GM19193 (cell line): ENCODE measurements at regions not wholly inside any gene's neighbourhood (a gene's known extent, or its start where the extent isn't known, plus 50 kb on each side); places are given as distances from the start of the nearest gene placed in this dataset.

Experiments
- POLR2A ChIP-seq: IDR thresholded peaks from 4 replicates; pipeline ENCODE4 v1.6.1; 2011; ENCODE audit not compliant: insufficient read depth, insufficient read length; ENCODE audit errors: extremely low read depth

DNA sequence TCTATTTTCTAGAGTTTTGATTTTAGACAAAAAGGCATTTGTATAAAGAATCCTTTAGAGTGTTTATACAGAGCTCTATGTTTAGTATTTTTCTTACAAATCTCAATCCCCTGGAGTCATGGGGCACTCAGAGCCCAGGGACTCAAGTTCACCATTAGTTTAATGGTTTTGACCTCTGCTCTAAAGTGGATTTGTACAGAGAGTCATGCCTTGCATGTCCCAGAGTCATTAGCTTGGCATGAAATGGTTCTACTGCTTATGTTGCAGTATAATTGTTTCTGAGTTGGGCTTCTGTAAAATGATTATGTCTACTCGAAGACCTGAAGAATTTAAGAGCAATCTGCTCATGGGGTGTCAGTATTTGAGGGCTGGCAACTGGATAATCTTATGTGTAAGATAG lies 406.2 kb downstream of the DLEU7 start:
- no peak for TF ChIP-seq POLR2A

DNA sequence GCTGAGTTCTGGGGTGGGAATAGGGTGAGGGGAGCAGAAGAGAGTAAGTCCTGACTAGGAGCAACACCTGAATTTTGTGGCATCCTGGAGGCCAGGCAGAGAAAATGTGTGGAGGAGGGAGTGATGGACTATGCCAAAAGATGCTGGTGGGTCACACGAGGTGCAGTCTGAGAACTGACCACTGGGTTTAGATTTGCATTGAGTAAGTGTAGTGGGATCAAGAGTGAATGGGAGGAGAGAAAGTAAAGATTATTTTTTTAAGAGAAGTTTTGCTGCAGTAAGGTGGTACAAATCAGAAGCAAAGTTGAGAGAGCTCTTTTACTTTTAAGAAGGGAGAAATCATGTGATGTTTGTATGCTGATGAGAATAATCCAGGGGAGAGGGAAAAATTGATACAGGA lies 405.1 kb downstream of the DLEU7 start:
- no peak for TF ChIP-seq POLR2A

DNA sequence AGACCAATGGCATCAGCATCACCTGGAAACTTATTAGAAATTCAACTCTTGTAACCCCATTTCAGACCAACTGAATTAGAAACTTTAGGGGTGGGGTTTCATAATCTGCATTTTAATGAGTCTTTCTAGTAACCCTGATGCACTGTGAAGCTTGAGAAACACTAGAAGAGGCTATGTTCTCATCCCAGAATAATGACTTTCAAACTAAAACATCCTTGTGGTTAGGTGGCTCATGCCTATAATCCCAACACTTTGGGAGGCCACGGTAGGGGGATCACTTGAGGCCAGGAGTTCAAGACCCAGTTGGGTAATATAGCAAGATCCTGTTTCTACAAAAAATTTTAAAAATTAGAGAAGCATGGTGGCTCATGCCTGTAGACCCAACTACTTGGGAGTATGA lies 402.4 kb downstream of the DLEU7 start:
- no peak for TF ChIP-seq POLR2A

DNA sequence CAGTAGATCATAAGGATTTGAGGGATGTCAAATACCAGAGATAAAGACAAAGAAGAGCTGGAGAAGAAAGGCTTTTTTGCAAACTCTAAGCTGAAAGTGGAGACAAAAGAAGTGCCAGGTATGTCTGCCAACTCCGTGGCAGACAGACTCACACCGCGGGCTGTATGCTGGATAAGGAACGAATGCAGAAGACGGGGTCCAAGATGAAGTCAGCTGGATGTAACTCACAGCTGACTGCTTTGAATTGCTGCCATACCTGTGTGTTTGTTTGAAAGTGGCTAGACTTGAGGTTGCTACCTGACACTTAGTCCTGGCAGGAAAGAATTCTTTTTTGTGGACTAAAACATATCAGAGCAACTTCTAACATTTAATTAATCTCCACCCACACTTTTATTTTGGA lies 398.8 kb downstream of the DLEU7 start:
- no peak for TF ChIP-seq POLR2A

DNA sequence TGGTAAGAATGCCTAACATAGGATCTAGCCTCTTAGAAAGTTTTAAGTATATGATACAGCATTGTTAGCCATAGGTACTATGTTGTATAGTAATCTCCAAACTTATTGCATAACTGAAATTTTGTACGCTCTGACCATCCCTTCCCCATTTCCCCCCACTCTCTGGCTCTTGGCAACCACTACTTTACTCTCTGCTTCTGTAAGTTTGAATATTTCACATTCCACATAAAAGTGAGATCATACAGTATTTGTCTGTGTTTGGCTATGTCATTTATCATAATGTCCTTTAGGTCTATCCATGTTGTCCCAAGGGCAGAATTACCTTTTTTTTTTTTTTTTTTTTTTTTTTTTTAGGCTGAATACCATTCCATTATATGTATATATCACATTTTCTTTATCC lies 396.9 kb downstream of the DLEU7 start:
- no peak for TF ChIP-seq POLR2A

DNA sequence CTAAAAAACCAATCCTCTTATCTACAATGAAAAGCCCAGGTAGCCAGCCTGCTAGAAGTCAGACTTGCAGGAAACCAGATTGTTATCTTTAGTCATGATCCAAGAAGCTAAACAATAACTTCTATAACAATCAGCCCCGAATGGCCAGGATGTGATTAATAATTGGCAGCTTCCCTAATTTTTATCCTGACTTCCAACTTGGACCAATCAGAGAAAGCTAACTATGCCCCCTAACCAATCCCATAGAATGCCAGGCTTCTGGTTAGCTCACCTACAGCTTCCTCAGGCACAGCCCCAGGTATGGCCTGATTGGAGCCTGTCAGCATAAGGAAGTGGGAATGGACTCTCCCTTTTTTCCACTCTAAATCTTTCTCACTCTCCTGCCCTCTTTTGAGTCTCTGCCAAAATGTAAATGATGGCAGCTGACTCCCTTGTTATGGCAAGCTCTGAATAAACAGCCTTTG lies 394.9 kb downstream of the DLEU7 start:
- TF ChIP-seq POLR2A = no peak

DNA sequence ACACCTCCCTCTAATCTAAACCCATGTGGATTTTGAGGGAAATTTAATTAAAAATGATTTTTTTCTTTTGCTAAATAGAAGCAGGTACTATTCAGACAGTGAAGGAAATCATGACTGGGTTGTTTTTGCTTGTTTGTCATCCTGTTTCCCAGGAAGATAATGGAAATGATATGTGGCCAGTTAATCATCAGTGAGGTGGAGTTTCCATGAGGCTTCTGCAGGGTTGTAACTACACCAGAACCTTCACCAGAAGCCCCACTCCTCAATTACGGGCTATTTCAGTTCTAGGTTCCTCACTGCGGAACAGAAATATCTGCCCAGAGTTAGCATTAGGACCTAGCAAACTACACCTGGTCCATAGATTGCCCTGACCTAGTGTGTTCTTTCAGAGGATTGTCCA lies 394.0 kb downstream of the DLEU7 start:
- no peak for TF ChIP-seq POLR2A

DNA sequence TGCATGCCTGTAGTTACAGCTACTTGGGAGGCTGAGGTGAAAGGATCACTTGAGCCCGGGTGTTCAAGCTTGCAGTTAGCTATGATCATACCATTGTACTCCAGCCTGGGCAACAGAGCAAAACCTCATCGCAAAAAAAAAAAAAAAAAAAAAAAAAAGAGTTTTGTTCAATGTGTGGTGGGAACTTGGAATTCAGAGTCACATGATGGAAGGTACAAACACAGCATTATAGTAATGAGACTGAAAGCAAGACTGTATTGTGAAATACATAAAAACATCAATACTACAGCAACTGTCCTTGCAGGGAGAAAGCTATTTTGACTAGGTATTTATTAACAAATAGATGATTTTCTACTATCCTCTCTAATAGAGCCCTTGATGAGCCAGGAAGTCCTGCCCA lies 393.2 kb downstream of the DLEU7 start:
- TF ChIP-seq POLR2A = no peak

DNA sequence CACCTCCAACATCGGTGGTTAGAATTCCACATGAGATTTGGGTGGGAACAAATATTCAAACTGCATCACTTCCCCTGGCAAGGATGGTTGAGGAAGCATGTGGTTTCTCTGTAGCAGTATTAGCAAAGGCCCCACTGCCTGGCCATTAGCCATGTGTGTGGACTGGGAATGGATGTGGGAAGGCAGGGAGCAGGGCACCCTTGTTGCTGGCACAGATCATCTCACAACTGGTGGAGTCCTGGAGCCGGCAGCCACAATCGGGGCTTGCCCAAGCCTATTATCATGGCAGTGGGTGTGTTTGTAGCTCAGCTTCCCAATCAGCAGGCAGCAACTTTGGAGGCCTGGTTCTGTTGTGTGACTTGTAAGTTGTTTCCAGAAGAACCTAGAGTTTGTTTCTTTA lies 391.9 kb downstream of the DLEU7 start:
- no peak for TF ChIP-seq POLR2A

DNA sequence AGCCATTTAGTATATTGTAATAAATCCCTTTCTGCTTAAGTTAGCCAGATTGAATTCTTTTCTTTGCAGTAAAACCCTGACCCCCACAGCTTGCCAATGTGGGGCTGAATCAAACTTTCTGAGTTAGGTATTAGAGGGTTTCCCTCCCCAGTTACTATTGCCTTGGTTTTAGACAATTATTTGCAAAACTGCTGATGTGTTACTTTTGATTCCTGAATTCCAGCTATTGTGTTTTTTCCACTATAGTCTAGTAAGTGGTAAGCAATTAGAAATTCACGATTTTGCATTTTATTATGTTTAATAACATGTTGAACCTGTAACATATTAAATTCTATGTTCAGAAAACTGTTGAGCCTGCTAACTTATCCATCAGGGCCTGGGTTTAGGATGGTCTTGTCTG lies 391.5 kb downstream of the DLEU7 start:
- TF ChIP-seq POLR2A = no peak

DNA sequence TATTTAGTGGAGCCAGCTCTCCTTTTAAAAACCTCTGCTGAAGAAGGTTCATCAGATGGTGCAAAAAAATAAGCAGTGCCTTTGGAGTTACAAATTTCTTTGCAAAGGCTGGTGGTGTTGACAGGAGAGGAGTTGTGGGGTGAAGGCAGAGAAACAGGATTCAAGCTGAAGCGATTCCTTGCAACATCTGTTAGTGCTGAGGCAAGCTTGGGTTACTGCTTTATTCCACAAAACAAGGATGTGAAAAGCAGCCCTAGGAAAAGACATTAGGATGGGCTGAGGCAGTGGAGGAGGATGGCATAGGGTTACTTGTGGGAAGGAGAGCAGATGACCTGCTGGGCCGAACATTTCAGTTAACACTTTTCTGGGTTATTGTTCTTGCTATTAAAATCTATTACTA lies 390.7 kb downstream of the DLEU7 start:
- TF ChIP-seq POLR2A = no peak

DNA sequence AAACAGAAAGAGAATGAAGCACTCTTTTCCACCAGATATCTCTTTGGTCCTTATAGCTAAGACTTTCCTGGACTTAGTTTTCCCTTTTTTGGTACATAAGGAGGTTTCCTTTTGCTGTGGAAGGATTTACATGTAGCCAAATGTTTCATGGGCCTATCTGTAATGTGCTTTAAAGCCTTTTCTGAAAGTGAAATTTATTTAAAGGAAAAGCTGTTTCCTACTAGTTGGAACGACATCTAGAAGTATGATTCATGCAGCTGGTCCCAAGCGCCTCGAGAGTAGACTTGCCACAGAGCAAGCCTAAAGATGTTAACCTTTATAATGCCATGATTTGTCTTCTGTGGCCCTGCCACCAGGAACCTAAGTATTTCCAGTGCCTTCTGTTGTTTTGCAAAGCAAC lies 390.3 kb downstream of the DLEU7 start:
- no peak for TF ChIP-seq POLR2A

DNA sequence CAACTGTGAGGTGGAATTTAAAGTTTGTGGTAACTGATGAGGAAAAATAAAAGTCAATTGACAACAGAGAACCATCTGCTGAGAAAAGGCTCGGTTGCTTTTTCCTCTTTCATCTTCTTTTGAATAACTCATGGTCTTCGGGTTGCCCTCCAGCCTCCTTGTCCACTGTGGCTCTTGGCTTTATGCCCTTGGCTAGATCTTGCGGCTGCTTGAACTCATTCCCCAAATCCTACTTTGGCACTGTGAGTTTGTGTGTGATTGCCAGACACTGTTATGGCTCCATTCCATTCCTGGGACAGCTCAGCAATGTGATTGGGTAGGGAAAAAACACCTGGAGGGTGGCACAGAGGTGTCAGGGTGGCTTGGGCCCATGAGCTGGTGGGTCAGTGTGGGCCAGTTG lies 387.4 kb downstream of the DLEU7 start:
- no peak for TF ChIP-seq POLR2A

DNA sequence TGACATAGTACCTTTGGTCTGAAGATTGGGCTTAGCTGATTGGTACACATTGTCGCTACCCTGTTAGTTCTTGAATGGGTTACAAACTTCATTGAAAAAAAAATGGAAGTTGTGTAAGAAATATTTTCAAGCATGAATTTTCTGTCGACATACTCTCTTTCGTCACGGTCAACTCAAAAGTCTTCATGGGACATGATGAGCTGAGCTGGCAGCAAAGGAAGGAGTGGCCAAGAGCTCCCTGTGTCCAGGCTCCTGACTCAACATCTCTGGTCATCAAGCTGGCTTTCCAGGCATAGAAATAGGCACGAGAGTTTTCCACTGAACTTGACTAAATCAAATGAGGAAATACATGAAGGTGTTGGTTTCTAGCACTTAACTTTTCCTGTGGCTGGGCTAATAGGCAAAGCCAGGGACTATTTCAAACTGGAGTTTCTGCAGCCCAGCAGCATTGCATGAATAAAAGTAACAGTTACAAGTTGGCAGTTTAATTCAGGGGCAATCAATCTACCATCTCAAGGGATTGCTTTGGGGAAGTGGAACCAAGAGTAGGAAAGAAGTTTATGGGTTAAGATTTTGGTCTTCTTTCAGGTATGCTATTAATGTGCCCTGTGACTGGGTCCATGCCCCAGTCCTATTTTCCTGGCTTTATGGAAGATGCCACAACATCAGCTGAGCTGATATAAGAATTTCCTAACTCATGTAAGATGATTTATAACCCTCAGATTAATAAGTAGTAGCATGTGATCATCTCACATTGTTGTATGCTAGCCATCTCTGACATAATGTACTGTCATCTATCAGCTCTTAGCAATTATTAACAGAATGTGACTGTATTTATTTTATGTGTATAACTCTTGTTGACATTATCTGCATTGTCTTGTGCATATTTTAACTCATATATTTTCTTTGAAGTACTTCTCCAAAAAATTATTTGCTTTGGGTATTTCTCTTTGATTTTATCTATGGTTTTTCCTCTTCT lies 385.8 kb downstream of the DLEU7 start:
- TF ChIP-seq POLR2A = no peak

DNA sequence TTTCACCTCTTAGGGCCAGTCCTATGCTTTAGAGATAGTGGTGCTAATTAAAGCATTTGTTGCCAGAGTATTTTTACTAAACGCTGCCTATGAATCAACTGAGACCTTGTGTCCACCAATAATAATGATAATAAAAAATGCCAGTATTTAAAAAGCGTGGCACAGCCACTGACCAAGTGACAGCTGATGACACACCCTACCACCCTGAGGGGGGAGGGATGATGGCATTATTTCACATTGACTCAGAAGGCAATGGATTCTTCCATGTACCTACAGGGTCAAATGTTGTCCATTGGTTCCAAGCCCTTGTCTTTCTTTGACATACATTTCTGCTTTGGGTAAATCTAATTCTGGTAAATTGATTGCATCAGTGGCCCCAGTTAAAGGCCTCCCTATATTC lies 384.4 kb downstream of the DLEU7 start:
- no peak for TF ChIP-seq POLR2A

DNA sequence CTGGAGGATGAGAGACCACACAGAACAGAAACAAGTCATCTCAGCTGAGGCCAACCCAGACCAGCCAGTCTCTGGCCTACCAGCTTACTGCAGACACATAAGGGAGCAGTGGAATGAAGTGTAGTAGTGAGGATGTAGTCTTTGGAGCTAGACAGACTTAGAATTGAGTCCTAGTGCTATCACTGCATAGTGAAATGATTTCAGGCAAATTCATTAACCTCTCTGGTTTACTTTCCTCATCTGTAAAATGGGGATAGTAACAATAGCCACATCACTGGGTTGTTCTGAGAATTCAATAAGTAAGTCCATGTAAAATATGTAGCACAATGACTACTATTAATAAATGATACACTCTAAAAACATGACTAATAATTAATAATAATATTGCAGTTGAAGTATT lies 383.8 kb downstream of the DLEU7 start:
- TF ChIP-seq POLR2A = no peak

DNA sequence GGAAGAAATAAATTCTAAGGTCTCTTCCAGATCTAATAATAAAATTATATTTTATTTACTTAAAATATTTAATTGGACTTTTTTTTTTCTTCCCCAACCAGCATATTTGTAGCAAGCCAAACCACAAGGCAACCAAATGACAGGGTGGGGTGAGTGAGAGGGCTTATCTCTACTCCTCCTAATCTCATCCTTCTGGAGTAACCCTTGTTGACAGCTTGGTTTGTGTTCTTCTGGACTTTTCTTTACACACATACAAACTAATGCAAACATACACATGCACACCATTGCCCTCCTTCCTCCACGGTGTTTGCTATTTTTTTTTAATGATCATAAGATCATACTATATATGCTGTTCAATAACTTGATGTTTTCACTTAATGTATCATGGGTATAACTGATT lies 383.1 kb downstream of the DLEU7 start:
- TF ChIP-seq POLR2A = no peak

DNA sequence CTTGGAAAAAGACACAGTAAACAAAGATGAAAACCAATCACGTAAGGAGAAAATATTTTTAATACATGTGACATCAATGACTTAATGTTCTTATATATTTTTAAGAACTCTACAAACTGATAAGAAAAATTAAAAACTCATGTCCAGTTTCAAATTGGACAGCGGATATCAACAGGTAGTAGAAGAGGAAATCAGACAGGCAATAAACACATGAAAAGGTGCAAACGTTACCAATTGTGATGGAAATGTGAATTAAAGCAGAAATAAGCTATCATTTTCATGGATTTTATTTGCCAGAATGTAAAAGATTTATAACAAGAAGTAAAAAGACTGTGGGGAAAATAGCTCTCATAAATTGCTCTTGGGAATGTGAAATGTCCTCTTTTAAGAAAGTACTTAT lies 382.3 kb downstream of the DLEU7 start:
- TF ChIP-seq POLR2A = no peak

DNA sequence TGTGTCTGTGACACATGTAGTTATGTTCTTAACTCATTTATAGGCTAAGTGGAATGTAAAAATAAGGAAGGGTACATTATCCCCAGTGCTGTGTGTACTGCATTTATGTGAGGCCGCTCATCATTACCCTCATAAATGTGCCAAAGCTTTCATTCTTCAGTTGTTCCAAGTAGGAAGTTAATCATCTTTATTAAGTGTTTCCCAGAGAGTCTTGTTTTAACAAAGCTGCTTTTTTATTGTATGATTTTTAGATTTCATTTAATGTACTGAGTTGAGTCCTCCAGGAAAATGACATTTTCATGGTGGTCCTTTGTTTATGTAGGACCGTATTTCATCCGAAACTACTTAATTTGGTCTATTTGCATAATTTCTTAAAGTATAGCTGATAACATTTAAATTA lies 379.8 kb downstream of the DLEU7 start:
- no peak for TF ChIP-seq POLR2A
